Type B pancreatic cell (in vitro differentiated cells): ENCODE measurements at regions not wholly inside any gene's neighbourhood (a gene's known extent, or its start where the extent isn't known, plus 50 kb on each side); places are given as distances from the start of the nearest gene placed in this dataset.

Source experiments
- DNase-seq: peaks from one replicate; pipeline ENCODE4 v3.0.0; 2021; ENCODE audit warnings: mixed read lengths; ENCODE audit not compliant: unreplicated experiment; ENCODE audit errors: extremely low spot score
- H3K27ac Mint-ChIP-seq: 2 replicates; pipeline ENCODE4 v1.8.0; 2021; ENCODE audit warnings: mild to moderate bottlenecking, mixed read lengths
- H3K27me3 Mint-ChIP-seq: 2 replicates; pipeline ENCODE4 v1.8.0; 2021; ENCODE audit warnings: mixed read lengths
- H3K36me3 Mint-ChIP-seq: 2 replicates; pipeline ENCODE4 v1.8.0; 2021; ENCODE audit warnings: mixed read lengths
- H3K4me1 Mint-ChIP-seq: one replicate; pipeline ENCODE4 v1.8.0; 2021; ENCODE audit warnings: mixed read lengths; ENCODE audit not compliant: unreplicated experiment
- H3K4me3 Mint-ChIP-seq: 2 replicates; pipeline ENCODE4 v1.8.0; 2021; ENCODE audit warnings: mild to moderate bottlenecking, mixed read lengths
- H3K9me3 Mint-ChIP-seq: 2 replicates; pipeline ENCODE4 v1.8.0; 2021; ENCODE audit warnings: mixed read lengths
- TF ChIP-seq, protein P1 (sequence below): fragments of 200-600 bp; sonication (generic); conservative IDR thresholded peaks from 2 replicates; pipeline ENCODE4 v1.5.0; 2021; ENCODE audit warnings: antibody characterized with exemption, mild to moderate bottlenecking

DNA sequence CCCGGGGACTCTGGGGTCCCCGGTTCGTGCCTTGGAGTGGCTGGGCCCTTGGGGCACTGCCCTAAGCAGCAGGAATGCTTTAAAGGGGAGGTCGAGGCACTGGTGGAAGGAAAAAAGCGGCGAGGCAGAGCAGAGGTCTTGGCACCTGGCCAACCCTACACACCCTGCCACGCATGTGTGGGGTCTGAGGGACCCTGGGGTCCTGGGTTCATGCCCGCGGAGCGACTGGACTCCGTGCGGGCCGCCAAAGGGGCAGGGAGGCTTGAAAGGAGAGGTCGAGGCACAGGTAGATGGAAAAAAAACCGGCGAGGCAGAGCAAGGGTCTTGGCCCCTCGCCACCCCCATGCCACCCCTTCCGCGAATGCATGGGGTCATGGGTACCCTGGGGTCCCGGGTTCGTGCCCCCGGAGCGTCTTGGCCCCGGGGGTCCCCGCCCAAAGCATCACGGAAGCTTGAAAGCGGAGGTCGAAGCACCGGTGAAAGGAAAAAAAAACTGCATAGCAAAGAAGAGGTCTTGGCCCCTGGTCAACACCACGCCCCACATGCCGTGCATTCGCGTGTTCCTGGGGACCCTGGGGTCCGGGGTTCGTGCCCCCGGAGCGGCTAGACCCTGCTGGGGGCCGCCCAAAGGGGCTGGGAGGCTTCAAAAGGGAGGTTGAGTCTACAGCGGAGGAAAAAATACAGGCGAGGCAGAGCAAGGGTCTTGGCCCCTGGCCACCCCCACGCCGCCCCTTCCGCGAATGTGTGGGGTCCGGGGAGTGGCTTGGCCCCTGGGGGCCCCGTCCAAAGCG is 312.9 kb downstream of the ALG10 start:
- DNase-seq: no peak
- no peaks in the 10 kb centered on the region for H3K4me1 Mint-ChIP-seq
- no peak overlapping the region for H3K4me3 Mint-ChIP-seq
- H3K36me3 Mint-ChIP-seq: no peaks in the 10 kb centered on the region
- no peaks in the 10 kb centered on the region for H3K27me3 Mint-ChIP-seq
- no peaks in the 10 kb centered on the region for H3K9me3 Mint-ChIP-seq
- H3K27ac Mint-ChIP-seq: no peak overlapping the region
- TF ChIP-seq, protein P1, sequence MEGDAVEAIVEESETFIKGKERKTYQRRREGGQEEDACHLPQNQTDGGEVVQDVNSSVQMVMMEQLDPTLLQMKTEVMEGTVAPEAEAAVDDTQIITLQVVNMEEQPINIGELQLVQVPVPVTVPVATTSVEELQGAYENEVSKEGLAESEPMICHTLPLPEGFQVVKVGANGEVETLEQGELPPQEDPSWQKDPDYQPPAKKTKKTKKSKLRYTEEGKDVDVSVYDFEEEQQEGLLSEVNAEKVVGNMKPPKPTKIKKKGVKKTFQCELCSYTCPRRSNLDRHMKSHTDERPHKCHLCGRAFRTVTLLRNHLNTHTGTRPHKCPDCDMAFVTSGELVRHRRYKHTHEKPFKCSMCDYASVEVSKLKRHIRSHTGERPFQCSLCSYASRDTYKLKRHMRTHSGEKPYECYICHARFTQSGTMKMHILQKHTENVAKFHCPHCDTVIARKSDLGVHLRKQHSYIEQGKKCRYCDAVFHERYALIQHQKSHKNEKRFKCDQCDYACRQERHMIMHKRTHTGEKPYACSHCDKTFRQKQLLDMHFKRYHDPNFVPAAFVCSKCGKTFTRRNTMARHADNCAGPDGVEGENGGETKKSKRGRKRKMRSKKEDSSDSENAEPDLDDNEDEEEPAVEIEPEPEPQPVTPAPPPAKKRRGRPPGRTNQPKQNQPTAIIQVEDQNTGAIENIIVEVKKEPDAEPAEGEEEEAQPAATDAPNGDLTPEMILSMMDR: no peak

DNA sequence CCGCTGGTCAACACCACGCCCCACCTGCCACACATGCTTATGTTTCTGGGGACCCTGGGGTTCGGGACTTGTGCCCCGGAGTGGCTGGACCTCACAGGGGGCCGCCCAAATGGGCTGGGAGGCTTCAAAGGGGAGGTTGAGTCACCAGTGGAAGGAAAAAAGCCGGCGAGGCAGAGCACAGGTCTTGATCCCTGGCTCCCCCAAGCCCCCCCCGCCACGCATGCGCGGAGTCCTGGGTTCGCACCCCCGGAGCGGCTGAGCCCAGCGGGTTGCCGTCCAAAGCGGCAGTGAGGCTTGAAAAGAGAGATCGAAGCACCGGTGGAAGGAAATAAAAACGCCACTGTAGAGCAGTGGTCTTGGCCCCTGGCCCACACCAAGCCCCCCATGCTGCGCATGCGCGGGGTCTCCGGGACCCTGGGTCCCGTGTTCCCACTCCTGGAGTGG is 313.5 kb downstream of the ALG10 start:
- H3K27me3 Mint-ChIP-seq: no peaks in the 10 kb centered on the region

DNA sequence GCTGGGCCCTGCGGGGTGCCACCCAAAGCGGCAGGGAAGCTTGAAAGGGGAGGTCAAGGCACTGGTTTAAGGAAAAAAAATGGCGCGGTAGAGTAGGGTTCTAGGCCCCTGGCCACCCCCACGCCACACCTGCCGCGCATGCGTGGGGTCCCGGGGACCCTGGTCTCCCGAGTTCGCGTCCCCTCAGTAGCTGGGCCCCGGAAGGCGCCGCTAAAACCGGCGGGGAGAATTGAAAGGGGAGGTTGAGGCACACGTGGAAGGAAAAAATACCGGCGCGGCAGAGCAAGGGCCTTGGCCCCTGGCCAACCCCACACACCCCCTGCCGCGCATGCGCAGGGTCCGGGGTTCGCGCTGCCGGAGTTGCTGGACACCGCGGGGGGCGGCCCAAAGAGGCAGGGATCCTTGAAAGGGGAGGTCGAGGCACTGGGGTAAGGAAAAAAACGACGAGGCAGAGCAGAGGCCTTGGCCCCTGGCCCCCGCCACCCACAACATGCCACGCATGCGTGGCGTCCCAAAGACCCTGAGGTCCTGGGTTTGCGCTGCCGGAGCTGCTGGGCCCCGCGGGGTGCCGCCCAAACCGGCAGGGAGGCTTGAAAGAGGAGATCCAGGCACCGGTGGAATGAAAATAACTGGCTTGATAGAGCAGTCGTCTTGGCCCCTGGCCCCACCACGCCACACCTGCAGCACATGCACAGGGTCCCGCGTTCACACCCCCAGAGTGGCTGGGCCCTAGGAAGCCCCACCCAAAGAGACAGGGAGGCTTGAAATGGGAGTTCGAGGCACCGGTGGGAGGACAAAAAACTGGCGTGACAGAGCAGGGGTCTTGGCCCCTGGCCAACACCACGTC is 314.5 kb downstream of the ALG10 start:
- Mint-ChIP-seq H3K36me3 (no peaks in the 10 kb centered on the region), H3K27me3 (no peaks in the 10 kb centered on the region), H3K4me3 (no peak overlapping the region), H3K27ac (no peak overlapping the region), H3K4me1 (no peaks in the 10 kb centered on the region), H3K9me3 (no peaks in the 10 kb centered on the region)
- TF ChIP-seq, protein P1: no peak
- no peak for DNase-seq

More for the DNA sequence above, 313.5 kb downstream of the ALG10 start:
- H3K27ac Mint-ChIP-seq: no peak overlapping the region
- no peak overlapping the region for H3K4me3 Mint-ChIP-seq
- no peaks in the 10 kb centered on the region for H3K4me1 Mint-ChIP-seq
- DNase-seq: no peak
- TF ChIP-seq, protein P1: no peak
- no peaks in the 10 kb centered on the region for H3K36me3 Mint-ChIP-seq
- no peaks in the 10 kb centered on the region for H3K9me3 Mint-ChIP-seq

DNA sequence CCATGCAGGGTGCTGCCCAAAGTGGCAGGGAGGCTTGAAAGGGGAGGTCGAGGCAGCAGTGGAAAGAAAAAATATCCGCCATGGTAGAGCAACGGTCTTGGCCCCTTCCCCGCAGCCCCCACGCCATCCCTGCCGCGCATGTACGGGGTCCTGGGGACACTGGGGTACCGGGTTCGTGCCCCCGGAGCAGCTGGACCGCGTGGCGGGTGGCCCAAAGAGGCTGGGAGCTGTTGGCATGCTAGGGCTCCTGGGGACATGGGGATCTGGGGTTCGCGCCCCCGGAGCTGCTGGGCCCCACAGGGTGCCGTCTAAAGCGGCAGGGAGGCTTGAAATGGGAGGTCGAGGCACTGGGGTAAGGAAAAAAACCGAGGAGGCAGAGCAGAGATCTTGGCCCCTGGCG is 316.5 kb downstream of the ALG10 start:
- H3K4me3 Mint-ChIP-seq: no peak overlapping the region
- H3K27ac Mint-ChIP-seq: no peak overlapping the region
- no peak for DNase-seq
- no peaks in the 10 kb centered on the region for H3K27me3 Mint-ChIP-seq
- TF ChIP-seq, protein P1: no peak
- H3K4me1 Mint-ChIP-seq: no peaks in the 10 kb centered on the region
- H3K36me3 Mint-ChIP-seq: no peaks in the 10 kb centered on the region
- H3K9me3 Mint-ChIP-seq: no peaks in the 10 kb centered on the region

DNA sequence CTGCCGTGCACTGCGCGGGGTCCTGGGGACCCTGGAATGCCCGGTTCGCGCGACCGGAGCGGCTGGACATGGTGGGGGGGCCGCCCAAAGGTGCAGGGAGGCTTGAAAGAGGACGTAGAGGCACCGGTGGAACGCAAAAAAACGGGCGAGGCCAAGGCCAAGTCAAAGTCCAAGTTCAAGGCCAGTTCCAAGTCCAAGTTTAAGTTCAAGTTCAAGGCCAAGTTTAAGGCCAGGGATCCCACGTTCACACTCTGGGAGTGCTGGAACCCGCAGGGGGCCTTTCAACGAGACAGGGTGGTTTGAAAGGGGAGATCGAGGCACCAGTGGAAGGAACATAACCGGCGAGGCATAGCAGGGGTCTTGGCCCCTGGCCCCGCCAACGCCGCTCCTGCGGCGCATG is 317.6 kb downstream of the ALG10 start:
- H3K9me3 Mint-ChIP-seq: no peaks in the 10 kb centered on the region
- H3K27ac Mint-ChIP-seq: no peak overlapping the region
- no peaks in the 10 kb centered on the region for H3K4me1 Mint-ChIP-seq
- DNase-seq: no peak
- TF ChIP-seq, protein P1: no peak
- no peak overlapping the region for H3K4me3 Mint-ChIP-seq
- no peaks in the 10 kb centered on the region for H3K27me3 Mint-ChIP-seq
- H3K36me3 Mint-ChIP-seq: no peaks in the 10 kb centered on the region
